ENCODE measurements at regions not wholly inside any gene's neighbourhood (a gene's known extent, or its start where the extent isn't known, plus 50 kb on each side); places are given as distances from the start of the nearest gene placed in this dataset.

GRCh38 chr2:198441246-198441645 is 636.9 kb downstream of the PLCL1 start:
- TF ChIP-seq CTCF (IDR thresholded peaks at IDR 0.05; ENCODE audit: insufficient read depth, low read depth, low read length) (no peak), EZH2 (IDR thresholded peaks at IDR 0.05; ENCODE audit: insufficient read depth, low read length) (no peak)
